H9 (cell line): ENCODE measurements at regions not wholly inside any gene's neighbourhood (a gene's known extent, or its start where the extent isn't known, plus 50 kb on each side); places are given as distances from the start of the nearest gene placed in this dataset.

ENCODE experiments used
- DNase-seq: peaks from one replicate; pipeline ENCODE4 v3.0.0-alpha.2; 2017
- H2AFZ ChIP-seq: one replicate; pipeline ENCODE4 v1.6.1; 2013; ENCODE audit warnings: mild to moderate bottlenecking, low read length, control low read depth, moderate library complexity
- H2AK5ac ChIP-seq: 2 replicates; pipeline ENCODE4 v1.6.1; 2013; ENCODE audit warnings: low read length, control low read depth, mixed read lengths; ENCODE audit not compliant: insufficient read length
- H2BK120ac ChIP-seq: one replicate; pipeline ENCODE4 v1.6.1; 2013; ENCODE audit warnings: low read depth, mild to moderate bottlenecking, low read length, control low read depth, inconsistent platforms; ENCODE audit not compliant: poor library complexity, severe bottlenecking
- H2BK12ac ChIP-seq: 2 replicates; pipeline ENCODE4 v1.6.1; 2013; ENCODE audit warnings: low read length, control low read depth, mixed read lengths, low read depth; ENCODE audit not compliant: insufficient read length
- H2BK15ac ChIP-seq: 2 replicates; pipeline ENCODE4 v1.6.1; 2013; ENCODE audit warnings: low read depth, low read length, control low read depth
- H2BK20ac ChIP-seq: one replicate; pipeline ENCODE4 v1.6.1; 2013; ENCODE audit warnings: low read depth, mild to moderate bottlenecking, low read length, control low read depth, inconsistent platforms; ENCODE audit not compliant: poor library complexity, severe bottlenecking
- H2BK5ac ChIP-seq: 2 replicates; pipeline ENCODE4 v1.6.1; 2013; ENCODE audit warnings: low read length, control low read depth, mixed read lengths; ENCODE audit not compliant: insufficient read length
- H3K14ac ChIP-seq: 2 replicates; pipeline ENCODE4 v1.6.1; 2013; ENCODE audit warnings: low read length, control low read depth; ENCODE audit not compliant: insufficient read depth
- H3K18ac ChIP-seq: 2 replicates; pipeline ENCODE4 v1.6.1; 2013; ENCODE audit warnings: low read depth, mild to moderate bottlenecking, mixed read lengths, low read length, control low read depth; ENCODE audit not compliant: insufficient read length
- H3K23ac ChIP-seq: 2 replicates; pipeline ENCODE4 v1.6.1; 2013; ENCODE audit warnings: low read length, control low read depth, mixed read lengths, low read depth; ENCODE audit not compliant: insufficient read length
- H3K23me2 ChIP-seq: 2 replicates; pipeline ENCODE4 v1.6.1; 2013; ENCODE audit warnings: low read depth, mild to moderate bottlenecking, mixed read lengths, low read length, control low read depth; ENCODE audit not compliant: insufficient read length, poor library complexity, severe bottlenecking
- H3K27ac ChIP-seq: 2 replicates; pipeline ENCODE4 v1.5.1; 2013; ENCODE audit warnings: low read length, control low read depth, mixed read lengths, low read depth; ENCODE audit not compliant: insufficient read length
- H3K27me3 ChIP-seq: 2 replicates; pipeline ENCODE4 v1.6.1; 2013; ENCODE audit warnings: low read length, control low read depth, inconsistent platforms; ENCODE audit not compliant: insufficient read depth
- H3K4ac ChIP-seq: 2 replicates; pipeline ENCODE4 v1.6.1; 2013; ENCODE audit warnings: low read depth, mild to moderate bottlenecking, control low read depth, inconsistent platforms, low read length, moderate library complexity
- H3K4me1 ChIP-seq: 2 replicates; pipeline ENCODE4 v1.6.1; 2013; ENCODE audit warnings: low read length, control low read depth, inconsistent platforms; ENCODE audit not compliant: insufficient read depth
- H3K4me2 ChIP-seq: 2 replicates; pipeline ENCODE4 v1.6.1; 2013; ENCODE audit warnings: low read length, control low read depth, mixed read lengths; ENCODE audit not compliant: insufficient read length, insufficient read depth
- H3K56ac ChIP-seq: 2 replicates; pipeline ENCODE4 v1.6.1; 2013; ENCODE audit warnings: low read depth, mild to moderate bottlenecking, mixed read lengths, low read length, control low read depth; ENCODE audit not compliant: insufficient read length
- H3K79me1 ChIP-seq: 2 replicates; pipeline ENCODE4 v1.6.1; 2013; ENCODE audit warnings: low read depth, mild to moderate bottlenecking, moderate library complexity, low read length, control low read depth, inconsistent platforms; ENCODE audit not compliant: insufficient read depth, poor library complexity, severe bottlenecking
- H3K79me2 ChIP-seq: 2 replicates; pipeline ENCODE4 v1.6.1; 2013; ENCODE audit warnings: low read length, control low read depth, inconsistent platforms; ENCODE audit not compliant: insufficient read depth
- H3K9ac ChIP-seq: 2 replicates; pipeline ENCODE4 v1.6.1; 2013; ENCODE audit warnings: low read length, control low read depth, mixed read lengths; ENCODE audit not compliant: insufficient read length; ENCODE audit errors: extremely low read depth
- H3K9me3 ChIP-seq: one replicate; pipeline ENCODE4 v1.6.1; 2013; ENCODE audit warnings: low read depth, low read length, inconsistent platforms; ENCODE audit not compliant: control insufficient read depth
- H3T11ph ChIP-seq: one replicate; pipeline ENCODE4 v1.6.1; 2013; ENCODE audit warnings: mild to moderate bottlenecking, low read length, control low read depth, inconsistent platforms
- H4K20me1 ChIP-seq: one replicate; pipeline ENCODE4 v1.6.1; 2013; ENCODE audit not compliant: control insufficient read depth, insufficient read length, insufficient read depth
- H4K5ac ChIP-seq: 2 replicates; pipeline ENCODE4 v1.6.1; 2013; ENCODE audit warnings: low read depth, mild to moderate bottlenecking, mixed read lengths, low read length, control low read depth; ENCODE audit not compliant: insufficient read length
- H4K8ac ChIP-seq: replicated peaks from 2 replicates; pipeline ENCODE4 v1.6.1; 2013; ENCODE audit warnings: low read length, control low read depth, mixed read lengths, low read depth; ENCODE audit not compliant: insufficient read length
- H4K91ac ChIP-seq: 2 replicates; pipeline ENCODE4 v1.6.1; 2013; ENCODE audit warnings: low read depth, mild to moderate bottlenecking, moderate library complexity, mixed read lengths, low read length, control low read depth; ENCODE audit not compliant: insufficient read length
- H3K27ac Mint-ChIP-seq, 3 experiments: 2 replicates in 2 of 3; 3 replicates in 1 of 3; pipeline ENCODE4 v1.8.0; 2020 to 2021; ENCODE audit warnings: mixed read lengths in 3 of 3, mild to moderate bottlenecking in 1 of 3, moderate library complexity in 1 of 3
- H3K27me3 Mint-ChIP-seq: 2 replicates; pipeline ENCODE4 v1.8.0; 2021; ENCODE audit warnings: low read depth, mild to moderate bottlenecking, moderate library complexity, mixed read lengths
- H3K36me3 Mint-ChIP-seq, 3 experiments: 2 replicates in 2 of 3; 3 replicates in 1 of 3; pipeline ENCODE4 v1.8.0; 2020 to 2021; ENCODE audit warnings: low read depth in 3 of 3, mixed read lengths in 3 of 3; ENCODE audit not compliant: insufficient read depth in 1 of 3
- H3K4me1 Mint-ChIP-seq, 2 experiments: 2 replicates each; pipeline ENCODE4 v1.8.0; 2020; ENCODE audit warnings: mixed read lengths in 2 of 2
- H3K4me3 Mint-ChIP-seq, 2 experiments: 2 replicates in 1 of 2; 3 replicates in 1 of 2; pipeline ENCODE4 v1.8.0; 2020 to 2021; ENCODE audit warnings: mild to moderate bottlenecking in 2 of 2, mixed read lengths in 2 of 2, moderate library complexity in 1 of 2
- H3K9me3 Mint-ChIP-seq, 2 experiments: 2 replicates in 1 of 2; 3 replicates in 1 of 2; pipeline ENCODE4 v1.8.0; 2020; ENCODE audit warnings: mild to moderate bottlenecking in 2 of 2, mixed read lengths in 2 of 2, moderate library complexity in 1 of 2
- CTCF ChIP-seq: fragments of 200-600 bp; sonication (generic); conservative IDR thresholded peaks from 3 replicates; pipeline ENCODE4 v1.8.0; 2021; ENCODE audit warnings: antibody characterized with exemption, mild to moderate bottlenecking
- WGBS: extraction: QIAGEN DNeasy Blood & Tissue Kit; methylation state at CpG from one replicate; pipeline ENCODE4 v1.1.7; 2013; ENCODE audit warnings: missing lambda C conversion rate, low lambda C conversion rate, mixed read lengths; ENCODE audit not compliant: insufficient read length; ENCODE audit errors: extremely low coverage; 5-methylcytosine and 5-hydroxymethylcytosine counted together

- Histone ChIP-seq H4K20me1 (no peaks in the 10 kb centered on the region), H3K27me3 (no peaks in the 10 kb centered on the region), H2BK5ac (no peak overlapping the region), H2BK120ac (no peak overlapping the region), H3K14ac (no peak overlapping the region), H3K27ac (no peak overlapping the region), H4K91ac (no peak overlapping the region), H3T11ph (no peak overlapping the region), H3K9ac (no peak overlapping the region), H2AK5ac (no peak overlapping the region), H3K9me3 (no peaks in the 10 kb centered on the region), H2AFZ (no peak overlapping the region), H3K4ac (no peak overlapping the region), H3K4me1 (no peaks in the 10 kb centered on the region), H4K8ac (no peak overlapping the region), H3K79me1 (no peaks in the 10 kb centered on the region), H3K18ac (no peak overlapping the region), H2BK20ac (no peak overlapping the region), H3K4me2 (no peak overlapping the region), H2BK15ac (no peak overlapping the region), H3K23me2 (no peaks in the 10 kb centered on the region), H2BK12ac (no peak overlapping the region), H4K5ac (no peak overlapping the region), H3K23ac (no peak overlapping the region), H3K56ac (no peak overlapping the region), H3K79me2 (no peaks in the 10 kb centered on the region)
- no peaks in the 10 kb centered on the region for H3K4me1 Mint-ChIP-seq
- H3K27ac Mint-ChIP-seq: no peak overlapping the region
- H3K9me3 Mint-ChIP-seq: peaks cover 27 to 39% of the 10 kb centered on the region in 2 experiments
- no peak for TF ChIP-seq CTCF
- H3K36me3 Mint-ChIP-seq: peaks cover 0 to 11% (median 3%) of the 10 kb centered on the region in 3 experiments; a peak in 2 of 7 replicates
- DNase-seq: no peak
- H3K27me3 Mint-ChIP-seq: no peaks in the 10 kb centered on the region
- no peak overlapping the region for H3K4me3 Mint-ChIP-seq
- WGBS: no CpG with 5 or more reads among the region's 41 CpGs
Observed at GRCh38 chr2:131754929-131755720, 227.4 kb downstream of the CCDC74A start.
